Astrocyte (in vitro differentiated cells and primary cell): ENCODE measurements at regions not wholly inside any gene's neighbourhood (a gene's known extent, or its start where the extent isn't known, plus 50 kb on each side); places are given as distances from the start of the nearest gene placed in this dataset.

ENCODE experiments used
- DNase-seq: peaks from one replicate; pipeline ENCODE4 v3.0.0-alpha.2; 2010; ENCODE audit warnings: low read depth
- FAIRE-seq: peaks from 2 replicates; lab custom pipeline; 2011; peaks lifted over from hg19 to GRCh38; lab: Jason Lieb, UNC
- H2AFZ ChIP-seq: 2 replicates; pipeline ENCODE4 v1.6.0; 2012; ENCODE audit warnings: low read depth, low read length, inconsistent platforms
- H3K27ac ChIP-seq: 2 replicates; pipeline ENCODE4 v1.5.1; 2011; ENCODE audit warnings: low read depth, low read length, inconsistent platforms
- H3K27me3 ChIP-seq: 2 replicates; pipeline ENCODE4 v1.6.0; 2011; ENCODE audit warnings: low read length, inconsistent platforms; ENCODE audit not compliant: insufficient read depth
- H3K36me3 ChIP-seq: 2 replicates; pipeline ENCODE4 v1.5.1; 2011; ENCODE audit warnings: low read length, inconsistent platforms; ENCODE audit not compliant: insufficient read depth
- H3K4me1 ChIP-seq: 2 replicates; pipeline ENCODE4 v1.5.1; 2011; ENCODE audit warnings: low read length, inconsistent platforms; ENCODE audit not compliant: insufficient read depth
- H3K4me2 ChIP-seq: 2 replicates; pipeline ENCODE4 v1.6.0; 2012; ENCODE audit warnings: low read length, inconsistent platforms
- H3K4me3 ChIP-seq: 2 replicates; pipeline ENCODE4 v1.5.1; 2011; ENCODE audit warnings: low read depth, mild to moderate bottlenecking, low read length, inconsistent platforms; ENCODE audit not compliant: insufficient read depth
- H3K79me2 ChIP-seq: 2 replicates; pipeline ENCODE4 v1.6.0; 2012; ENCODE audit warnings: mild to moderate bottlenecking, low read length, inconsistent platforms; ENCODE audit not compliant: insufficient read depth
- H3K9ac ChIP-seq: 2 replicates; pipeline ENCODE4 v1.6.0; 2012; ENCODE audit warnings: mild to moderate bottlenecking, low read length, inconsistent platforms
- H3K9me3 ChIP-seq: 2 replicates; pipeline ENCODE4 v1.5.1; 2012; ENCODE audit warnings: low read depth, mild to moderate bottlenecking, low read length, inconsistent platforms; ENCODE audit not compliant: insufficient read depth
- H4K20me1 ChIP-seq: 2 replicates; pipeline ENCODE4 v1.6.0; 2012; ENCODE audit warnings: low read length, inconsistent platforms; ENCODE audit not compliant: insufficient read depth
- H3K27ac Mint-ChIP-seq: one replicate; pipeline ENCODE4 v1.8.0; 2021; ENCODE audit warnings: mild to moderate bottlenecking, mixed read lengths; ENCODE audit not compliant: unreplicated experiment
- H3K27me3 Mint-ChIP-seq: one replicate; pipeline ENCODE4 v1.8.0; 2021; ENCODE audit warnings: low read depth, mixed read lengths; ENCODE audit not compliant: unreplicated experiment
- H3K36me3 Mint-ChIP-seq: one replicate; pipeline ENCODE4 v1.8.0; 2021; ENCODE audit warnings: low read depth, mixed read lengths; ENCODE audit not compliant: unreplicated experiment
- H3K4me1 Mint-ChIP-seq: one replicate; pipeline ENCODE4 v1.8.0; 2021; ENCODE audit warnings: low read depth, mixed read lengths; ENCODE audit not compliant: unreplicated experiment
- H3K4me3 Mint-ChIP-seq: one replicate; pipeline ENCODE4 v1.8.0; 2021; ENCODE audit warnings: mild to moderate bottlenecking, moderate library complexity, mixed read lengths; ENCODE audit not compliant: unreplicated experiment
- H3K9me3 Mint-ChIP-seq: one replicate; pipeline ENCODE4 v1.8.0; 2021; ENCODE audit warnings: mild to moderate bottlenecking, mixed read lengths; ENCODE audit not compliant: unreplicated experiment
- EZH2 ChIP-seq: IDR thresholded peaks from 2 replicates; pipeline ENCODE4 v1.6.1; 2012; ENCODE audit warnings: mild to moderate bottlenecking, low read length, inconsistent platforms; ENCODE audit not compliant: insufficient read depth
- TF ChIP-seq, protein P1 (sequence below): IDR thresholded peaks from 2 replicates; pipeline ENCODE4 v1.5.1; 2011; ENCODE audit warnings: low read depth, mild to moderate bottlenecking, inconsistent platforms, low read length, moderate library complexity; ENCODE audit not compliant: insufficient read depth

- no peaks in the 10 kb centered on the region for H3K27me3 ChIP-seq
- Mint-ChIP-seq H3K27me3 (peaks cover 3% of the 10 kb centered on the region), H3K4me1 (peaks cover 12% of the 10 kb centered on the region), H3K36me3 (no peaks in the 10 kb centered on the region), H3K9me3 (no peaks in the 10 kb centered on the region), H3K4me3 (no peak overlapping the region), H3K27ac (peak overlapping the region; percentile 78)
- H2AFZ ChIP-seq, result no peak overlapping the region
- no peaks in the 10 kb centered on the region for H3K36me3 ChIP-seq
- H3K4me3 ChIP-seq, result no peak overlapping the region
- TF ChIP-seq, protein P1, sequence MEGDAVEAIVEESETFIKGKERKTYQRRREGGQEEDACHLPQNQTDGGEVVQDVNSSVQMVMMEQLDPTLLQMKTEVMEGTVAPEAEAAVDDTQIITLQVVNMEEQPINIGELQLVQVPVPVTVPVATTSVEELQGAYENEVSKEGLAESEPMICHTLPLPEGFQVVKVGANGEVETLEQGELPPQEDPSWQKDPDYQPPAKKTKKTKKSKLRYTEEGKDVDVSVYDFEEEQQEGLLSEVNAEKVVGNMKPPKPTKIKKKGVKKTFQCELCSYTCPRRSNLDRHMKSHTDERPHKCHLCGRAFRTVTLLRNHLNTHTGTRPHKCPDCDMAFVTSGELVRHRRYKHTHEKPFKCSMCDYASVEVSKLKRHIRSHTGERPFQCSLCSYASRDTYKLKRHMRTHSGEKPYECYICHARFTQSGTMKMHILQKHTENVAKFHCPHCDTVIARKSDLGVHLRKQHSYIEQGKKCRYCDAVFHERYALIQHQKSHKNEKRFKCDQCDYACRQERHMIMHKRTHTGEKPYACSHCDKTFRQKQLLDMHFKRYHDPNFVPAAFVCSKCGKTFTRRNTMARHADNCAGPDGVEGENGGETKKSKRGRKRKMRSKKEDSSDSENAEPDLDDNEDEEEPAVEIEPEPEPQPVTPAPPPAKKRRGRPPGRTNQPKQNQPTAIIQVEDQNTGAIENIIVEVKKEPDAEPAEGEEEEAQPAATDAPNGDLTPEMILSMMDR, result no peak
- no peak for TF ChIP-seq EZH2
- H3K4me1 ChIP-seq, result no peaks in the 10 kb centered on the region
- no peaks in the 10 kb centered on the region for H4K20me1 ChIP-seq
- no peak overlapping the region for H3K9ac ChIP-seq
- peak overlapping the region; percentile 46 for H3K4me2 ChIP-seq
- no peaks in the 10 kb centered on the region for H3K9me3 ChIP-seq
- peak; percentile 94 for DNase-seq
- H3K27ac ChIP-seq, result no peak overlapping the region
- peak; percentile 34 for FAIRE-seq
- no peaks in the 10 kb centered on the region for H3K79me2 ChIP-seq
Observed at GRCh38 chr1:243950166-243950565, 100.1 kb upstream of the AKT3 start.

DNA sequence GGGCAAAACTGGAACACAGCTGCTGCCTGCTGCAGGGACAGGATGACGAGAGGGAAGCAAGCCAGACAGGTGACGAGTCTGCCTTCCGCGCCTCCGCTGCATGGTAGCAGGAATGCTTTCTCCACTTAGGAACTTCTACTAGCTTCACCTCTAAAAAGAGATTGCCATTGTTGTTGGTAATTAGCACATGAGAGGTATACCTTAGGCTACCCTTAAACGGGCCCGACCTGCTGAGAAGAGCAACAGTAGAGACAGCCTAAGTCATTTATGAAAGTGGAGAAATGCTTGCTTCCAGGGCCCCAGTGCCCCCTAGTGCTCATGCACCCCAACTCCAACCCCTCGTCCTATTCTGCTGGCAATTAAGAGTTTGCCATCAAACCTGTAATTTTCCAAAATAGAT is 96.9 kb upstream of the AKT3 start:
- no peak overlapping the region for H2AFZ ChIP-seq
- peaks cover 3% of the 10 kb centered on the region for H3K27me3 Mint-ChIP-seq
- H3K27me3 ChIP-seq, result no peaks in the 10 kb centered on the region
- H4K20me1 ChIP-seq, result no peaks in the 10 kb centered on the region
- H3K4me1 ChIP-seq, result no peaks in the 10 kb centered on the region
- no peak for TF ChIP-seq EZH2
- TF ChIP-seq, protein P1, result peak; percentile 33
- H3K9ac ChIP-seq, result no peak overlapping the region
- FAIRE-seq, result no peak
- DNase-seq, result no peak
- H3K9me3 Mint-ChIP-seq, result peaks cover 2% of the 10 kb centered on the region
- no peak overlapping the region for H3K4me3 Mint-ChIP-seq
- no peak overlapping the region for H3K27ac ChIP-seq
- peaks cover 21% of the 10 kb centered on the region for H3K4me1 Mint-ChIP-seq
- H3K36me3 ChIP-seq, result no peaks in the 10 kb centered on the region
- H3K4me2 ChIP-seq, result no peak overlapping the region
- H3K4me3 ChIP-seq, result no peak overlapping the region
- no peaks in the 10 kb centered on the region for H3K36me3 Mint-ChIP-seq
- no peaks in the 10 kb centered on the region for H3K79me2 ChIP-seq
- no peak overlapping the region for H3K27ac Mint-ChIP-seq
- H3K9me3 ChIP-seq, result no peaks in the 10 kb centered on the region

DNA sequence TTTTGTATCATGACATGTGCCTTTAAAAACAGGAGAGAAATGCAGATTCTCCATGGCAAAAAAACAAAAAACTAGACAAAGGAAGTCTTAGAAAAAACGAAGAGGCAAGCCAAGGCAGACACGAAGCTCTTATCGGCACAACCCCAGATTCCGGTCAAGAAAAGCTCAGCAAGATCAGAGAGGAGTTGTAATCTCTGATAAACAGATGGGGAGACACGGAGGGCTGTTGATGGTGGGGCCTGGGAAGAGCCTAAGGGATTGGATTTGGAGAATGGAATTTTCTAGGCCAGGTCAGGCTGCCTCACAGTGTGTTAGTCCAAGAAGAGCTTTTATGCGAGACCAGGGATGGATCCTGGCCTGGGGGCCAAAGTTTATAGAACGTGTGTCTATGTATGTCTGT is 96.2 kb upstream of the AKT3 start:
- H3K36me3 Mint-ChIP-seq, result no peaks in the 10 kb centered on the region
- H2AFZ ChIP-seq, result no peak overlapping the region
- no peaks in the 10 kb centered on the region for H4K20me1 ChIP-seq
- H3K4me3 Mint-ChIP-seq, result no peak overlapping the region
- FAIRE-seq (no peak), DNase-seq (no peak)
- no peaks in the 10 kb centered on the region for H3K27me3 ChIP-seq
- H3K4me3 ChIP-seq, result no peak overlapping the region
- H3K4me2 ChIP-seq, result no peak overlapping the region
- TF ChIP-seq, protein P1, result no peak
- TF ChIP-seq EZH2, result no peak
- peaks cover 23% of the 10 kb centered on the region for H3K4me1 Mint-ChIP-seq
- H3K4me1 ChIP-seq, result no peaks in the 10 kb centered on the region
- H3K79me2 ChIP-seq, result no peaks in the 10 kb centered on the region
- H3K9me3 ChIP-seq, result no peaks in the 10 kb centered on the region
- H3K36me3 ChIP-seq, result no peaks in the 10 kb centered on the region
- H3K9me3 Mint-ChIP-seq, result peaks cover 2% of the 10 kb centered on the region
- no peak overlapping the region for H3K27ac ChIP-seq
- peaks cover 3% of the 10 kb centered on the region for H3K27me3 Mint-ChIP-seq
- H3K27ac Mint-ChIP-seq, result no peak overlapping the region
- no peak overlapping the region for H3K9ac ChIP-seq
